ENCODE measurements at regions not wholly inside any gene's neighbourhood (a gene's known extent, or its start where the extent isn't known, plus 50 kb on each side); places are given as distances from the start of the nearest gene placed in this dataset.

DNA sequence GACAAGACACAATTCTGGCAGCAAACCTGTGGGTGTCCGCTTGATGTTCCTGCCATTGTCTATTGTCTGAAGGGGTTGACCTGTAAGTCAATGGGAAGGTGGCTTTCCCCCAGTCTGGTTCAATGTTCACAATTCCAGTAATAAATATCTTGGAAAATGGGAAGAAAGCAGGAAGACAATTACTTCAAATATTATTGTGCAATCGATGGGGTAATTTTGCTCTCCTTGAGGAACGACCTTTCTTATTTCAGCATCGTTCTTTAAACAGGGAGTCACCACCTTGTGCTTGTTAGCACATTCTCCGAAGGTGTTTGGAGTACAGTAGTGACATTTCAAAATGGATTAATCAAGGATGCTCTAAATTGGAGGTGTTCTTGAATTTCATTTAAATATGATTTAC, 136.9 kb downstream of the BTBD3 start:
- no peak overlapping the region for H3K27ac ChIP-seq

DNA sequence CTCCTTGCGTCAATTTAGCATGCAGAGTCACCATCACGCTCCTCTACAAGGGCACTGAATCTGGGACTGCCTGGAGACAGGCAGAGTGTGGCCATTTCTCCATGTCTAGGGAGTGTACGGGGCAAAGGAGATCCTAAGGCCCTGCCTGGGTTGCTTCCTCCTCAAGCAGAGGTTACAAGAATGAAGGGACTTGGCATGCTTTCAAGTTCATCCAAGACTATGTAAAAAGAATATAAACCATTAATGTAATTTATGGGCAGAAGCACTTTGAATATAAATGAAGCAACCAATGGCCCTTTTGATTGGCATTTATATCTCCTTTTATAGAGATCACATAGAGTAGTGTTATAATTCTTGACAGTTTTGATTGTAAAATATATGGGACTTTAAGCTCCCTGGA, 137.5 kb downstream of the BTBD3 start:
- TF ChIP-seq, protein P1, sequence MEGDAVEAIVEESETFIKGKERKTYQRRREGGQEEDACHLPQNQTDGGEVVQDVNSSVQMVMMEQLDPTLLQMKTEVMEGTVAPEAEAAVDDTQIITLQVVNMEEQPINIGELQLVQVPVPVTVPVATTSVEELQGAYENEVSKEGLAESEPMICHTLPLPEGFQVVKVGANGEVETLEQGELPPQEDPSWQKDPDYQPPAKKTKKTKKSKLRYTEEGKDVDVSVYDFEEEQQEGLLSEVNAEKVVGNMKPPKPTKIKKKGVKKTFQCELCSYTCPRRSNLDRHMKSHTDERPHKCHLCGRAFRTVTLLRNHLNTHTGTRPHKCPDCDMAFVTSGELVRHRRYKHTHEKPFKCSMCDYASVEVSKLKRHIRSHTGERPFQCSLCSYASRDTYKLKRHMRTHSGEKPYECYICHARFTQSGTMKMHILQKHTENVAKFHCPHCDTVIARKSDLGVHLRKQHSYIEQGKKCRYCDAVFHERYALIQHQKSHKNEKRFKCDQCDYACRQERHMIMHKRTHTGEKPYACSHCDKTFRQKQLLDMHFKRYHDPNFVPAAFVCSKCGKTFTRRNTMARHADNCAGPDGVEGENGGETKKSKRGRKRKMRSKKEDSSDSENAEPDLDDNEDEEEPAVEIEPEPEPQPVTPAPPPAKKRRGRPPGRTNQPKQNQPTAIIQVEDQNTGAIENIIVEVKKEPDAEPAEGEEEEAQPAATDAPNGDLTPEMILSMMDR (IDR thresholded peaks at IDR 0.05): no peak
- DNase-seq (ENCODE audit: low spot score): no peak
- H3K4me3 ChIP-seq: no peak overlapping the region
- no peak overlapping the region for H3K27ac ChIP-seq

More for the DNA sequence above, 136.9 kb downstream of the BTBD3 start:
- no peak overlapping the region for H3K4me3 ChIP-seq
- TF ChIP-seq, protein P1 (IDR thresholded peaks at IDR 0.05): no peak
- no peak for DNase-seq (ENCODE audit: low spot score)

DNA sequence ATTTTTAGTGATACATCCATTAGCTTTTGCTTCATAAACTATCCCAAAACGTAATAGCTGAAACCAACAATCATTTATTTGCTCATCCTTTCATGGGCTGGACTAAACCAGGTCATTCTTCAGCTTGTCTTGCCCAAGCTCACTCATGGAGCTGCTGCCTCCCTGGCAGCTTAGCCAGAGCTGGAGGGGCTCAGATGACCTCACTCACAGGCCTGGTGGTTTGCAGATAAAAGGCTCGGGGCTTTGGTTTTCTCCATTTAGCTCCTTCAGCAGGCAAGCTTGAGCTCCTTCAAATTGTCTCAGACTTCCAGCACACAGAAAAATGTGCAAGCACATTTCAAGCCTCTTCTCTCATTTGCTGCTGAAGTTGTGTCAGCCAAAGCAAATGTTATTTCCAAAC, 139.1 kb downstream of the BTBD3 start:
- TF ChIP-seq, protein P1 (IDR thresholded peaks at IDR 0.05): no peak
- no peak for DNase-seq (ENCODE audit: low spot score)
- Histone ChIP-seq H3K4me3 (no peak overlapping the region), H3K27ac (no peak overlapping the region)

DNA sequence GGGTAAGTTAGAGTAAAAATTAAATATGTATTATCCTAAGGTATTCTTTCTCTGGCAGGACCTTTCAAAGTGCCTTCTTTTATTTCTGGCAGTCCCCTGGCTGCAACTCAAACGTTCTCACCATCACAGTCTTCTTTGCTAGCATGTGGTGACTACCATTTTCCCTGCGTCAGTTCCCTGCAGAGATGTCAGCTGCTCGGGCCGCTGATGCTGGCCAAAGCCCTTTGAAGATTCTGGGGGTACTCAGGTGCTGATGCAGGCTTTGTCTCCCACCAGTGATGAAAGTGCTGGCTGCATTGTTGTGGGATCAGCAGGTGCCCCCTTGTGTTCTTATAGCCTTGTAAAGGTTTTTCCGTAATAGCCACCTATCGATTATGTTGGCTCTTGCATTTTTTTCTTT, 140.1 kb downstream of the BTBD3 start:
- Histone ChIP-seq H3K4me3 (no peak overlapping the region), H3K27ac (no peak overlapping the region)
- no peak for DNase-seq (ENCODE audit: low spot score)
- TF ChIP-seq, protein P1 (IDR thresholded peaks at IDR 0.05): no peak

DNA sequence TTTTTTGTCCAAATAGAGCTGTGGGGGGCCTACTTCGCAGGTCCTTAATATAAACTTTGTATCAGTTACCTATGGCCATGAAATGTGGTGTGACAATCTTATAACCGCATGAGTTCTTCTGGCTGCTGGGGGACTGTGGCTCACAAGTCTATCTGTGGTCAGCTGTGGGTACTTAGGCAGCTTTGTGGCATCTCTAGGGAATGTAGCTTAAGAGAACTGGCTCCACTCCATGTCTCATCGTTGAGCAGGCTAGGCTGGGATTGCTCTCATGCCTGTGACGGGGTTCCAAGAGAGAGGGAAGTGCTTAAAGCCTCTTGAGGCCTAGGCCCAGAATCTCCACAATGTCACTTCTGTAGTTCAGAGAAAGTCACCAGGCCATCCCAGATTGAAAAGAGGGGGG, 140.5 kb downstream of the BTBD3 start:
- DNase-seq (ENCODE audit: low spot score): no peak
- no peak overlapping the region for H3K27ac ChIP-seq
- TF ChIP-seq, protein P1 (IDR thresholded peaks at IDR 0.05): no peak
- H3K4me3 ChIP-seq: no peak overlapping the region

DNA sequence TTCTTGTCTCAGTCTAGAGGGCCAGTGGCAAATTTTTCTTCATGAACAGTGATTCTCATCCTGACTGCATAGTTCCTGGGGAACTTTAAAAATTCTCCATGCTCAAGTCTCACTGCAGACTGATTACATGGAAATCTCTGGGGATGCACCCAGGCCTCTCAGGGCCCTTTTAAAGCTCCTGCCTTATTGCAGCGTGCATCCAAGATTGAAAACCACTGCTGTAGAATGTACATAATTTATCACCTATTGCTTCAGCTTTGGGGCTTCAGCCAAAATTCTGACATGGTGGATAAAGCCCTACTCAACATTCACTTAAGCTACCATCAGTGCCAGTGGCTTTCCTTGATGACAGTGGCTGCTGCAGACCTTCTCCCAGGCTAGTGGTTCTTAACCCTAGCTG, 143.8 kb downstream of the BTBD3 start:
- H3K4me3 ChIP-seq: no peak overlapping the region
- TF ChIP-seq, protein P1 (IDR thresholded peaks at IDR 0.05): no peak
- no peak overlapping the region for H3K27ac ChIP-seq
- no peak for DNase-seq (ENCODE audit: low spot score)

DNA sequence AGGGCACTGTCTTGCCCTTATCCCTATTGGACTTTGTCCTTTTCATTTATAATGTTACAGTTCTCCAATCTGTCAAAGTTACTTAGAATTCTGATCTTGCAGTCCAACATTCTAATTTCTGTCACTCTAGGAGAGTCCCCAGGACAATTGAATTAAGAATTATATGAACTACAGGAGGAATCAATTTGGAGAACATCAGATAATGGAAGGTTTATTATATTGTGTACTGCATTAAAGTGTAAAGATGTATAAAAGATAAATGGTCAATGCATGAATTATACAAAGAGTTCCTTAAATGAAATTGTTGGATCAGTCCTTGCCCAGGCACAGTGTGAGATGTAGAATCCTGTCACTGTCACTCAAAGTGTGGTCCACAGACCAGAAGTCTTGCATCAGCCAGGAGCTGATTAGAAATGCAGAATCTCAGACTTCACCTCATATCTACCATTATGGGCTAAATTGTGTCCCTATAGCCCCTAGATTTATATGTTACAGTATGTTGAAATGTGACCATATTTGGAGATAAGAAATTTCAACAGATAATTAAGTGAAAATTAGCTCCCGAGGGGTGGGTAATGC, 145.5 kb downstream of the BTBD3 start:
- Histone ChIP-seq H3K27ac (no peak overlapping the region), H3K4me3 (no peak overlapping the region)
- DNase-seq (ENCODE audit: low spot score): no peak
- TF ChIP-seq, protein P1 (IDR thresholded peaks at IDR 0.05): no peak
